ENCODE measurements at regions not wholly inside any gene's neighbourhood (a gene's known extent, or its start where the extent isn't known, plus 50 kb on each side); places are given as distances from the start of the nearest gene placed in this dataset.

DNA sequence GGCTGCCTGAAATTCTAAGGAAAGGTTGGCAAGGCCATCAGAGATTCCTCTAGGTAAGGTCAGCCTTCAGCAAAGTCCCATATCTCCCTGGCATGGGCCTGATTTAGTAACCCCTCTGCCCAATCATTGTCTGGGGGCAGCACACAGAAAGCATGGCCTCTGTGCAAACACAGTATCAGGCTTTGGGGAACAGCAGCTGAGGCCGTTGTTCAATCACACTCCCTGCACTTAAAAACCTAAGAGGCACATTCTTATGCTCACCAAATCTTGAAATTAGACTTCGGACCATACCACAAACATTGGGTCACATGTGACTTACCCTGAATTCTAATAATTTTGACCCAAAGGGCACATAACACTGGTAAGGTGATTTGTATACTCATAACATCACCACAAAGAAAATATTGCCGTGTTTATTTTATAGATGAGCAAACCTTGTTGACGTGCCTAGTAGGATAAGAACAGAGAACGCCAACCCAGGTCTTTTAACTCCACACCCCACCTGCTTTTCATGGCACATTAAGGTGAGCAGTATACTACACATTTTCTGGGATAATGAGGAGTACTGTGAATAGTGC lies 212.7 kb downstream of the HNMT start:
- DNase-seq (ENCODE audit: low spot score), result no peak

DNA sequence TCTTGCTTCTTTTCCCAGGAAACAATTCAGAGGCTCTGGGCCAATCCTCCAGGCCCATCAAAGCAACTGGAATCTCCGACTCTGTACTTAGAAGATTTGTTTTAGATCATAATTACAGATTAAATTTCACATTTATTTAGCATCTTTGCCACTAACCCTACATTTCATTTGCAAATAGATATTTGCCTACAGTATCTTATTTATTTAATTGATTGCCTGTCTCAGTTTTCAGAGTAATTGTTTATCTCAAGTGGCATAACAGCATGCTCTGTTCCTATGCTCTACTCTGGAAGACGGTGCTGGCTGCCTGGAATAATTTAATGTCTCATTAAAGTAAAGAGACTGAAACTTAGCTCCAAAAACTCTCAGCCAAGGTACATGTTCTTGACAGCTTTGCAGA lies 213.4 kb downstream of the HNMT start:
- DNase-seq (ENCODE audit: low spot score), result no peak

DNA sequence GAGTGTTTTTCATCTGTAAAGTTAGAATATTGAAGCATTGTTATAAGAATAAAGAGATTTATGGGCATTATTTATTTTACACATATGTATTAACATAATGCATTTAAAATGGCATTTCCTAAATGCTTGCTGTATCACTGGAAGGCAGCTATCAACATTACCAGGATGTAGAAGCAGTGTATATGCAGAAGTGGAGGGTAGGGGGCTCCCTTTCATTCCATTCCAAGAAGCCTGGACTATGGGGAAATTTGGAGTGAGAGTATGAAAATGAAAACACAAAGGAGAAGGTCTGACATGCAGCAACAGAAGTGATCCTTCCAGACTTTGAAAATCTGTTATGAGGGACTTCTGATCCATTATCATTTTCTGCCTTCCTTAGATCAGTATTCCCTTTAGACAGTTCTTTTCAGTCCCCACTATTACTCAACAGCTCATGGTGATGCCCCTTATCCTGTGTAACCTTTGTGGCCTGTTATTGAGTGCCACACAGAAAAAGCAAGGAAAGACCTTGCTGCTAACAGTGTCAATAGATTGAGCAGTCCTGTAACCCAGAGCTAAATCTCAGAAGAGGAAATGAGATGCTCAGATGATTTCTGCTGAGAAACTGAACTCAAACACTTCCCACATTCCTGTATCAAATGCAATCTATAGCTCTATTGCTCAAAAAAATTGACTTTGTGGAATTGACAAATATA lies 216.6 kb downstream of the HNMT start:
- DNase-seq (ENCODE audit: low spot score), result no peak

DNA sequence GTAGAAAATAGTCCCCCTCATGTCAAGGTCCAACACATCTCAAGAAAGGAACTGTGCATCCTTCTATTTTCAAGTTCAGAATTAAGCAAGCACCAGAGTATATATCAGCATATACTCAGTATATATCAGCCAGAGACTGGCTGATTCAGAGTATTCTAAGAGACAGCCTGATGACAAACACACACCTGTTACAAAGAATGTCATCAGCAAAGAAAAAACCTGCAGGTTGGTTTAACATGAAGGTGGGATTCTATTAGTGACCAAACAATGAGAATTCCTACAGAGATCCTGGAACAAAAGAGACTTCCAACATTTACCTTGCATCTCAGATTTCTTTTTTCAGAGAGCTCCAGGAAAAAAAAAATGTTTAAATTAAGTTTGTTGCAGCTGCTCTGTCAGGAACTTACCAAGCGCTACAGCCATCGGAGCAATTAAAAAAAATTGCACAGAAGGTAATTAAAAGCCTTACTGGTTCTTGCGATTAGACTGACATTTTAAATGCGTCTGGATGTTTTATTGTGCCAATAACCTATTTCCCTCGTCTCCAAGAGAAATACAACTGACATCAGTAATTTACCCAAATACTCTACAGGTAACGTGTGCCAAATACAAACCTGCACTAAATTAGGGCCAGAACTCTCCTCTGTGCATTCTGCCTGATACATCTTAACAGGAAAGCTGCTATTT lies 218.1 kb downstream of the HNMT start:
- DNase-seq (ENCODE audit: low spot score), result no peak

DNA sequence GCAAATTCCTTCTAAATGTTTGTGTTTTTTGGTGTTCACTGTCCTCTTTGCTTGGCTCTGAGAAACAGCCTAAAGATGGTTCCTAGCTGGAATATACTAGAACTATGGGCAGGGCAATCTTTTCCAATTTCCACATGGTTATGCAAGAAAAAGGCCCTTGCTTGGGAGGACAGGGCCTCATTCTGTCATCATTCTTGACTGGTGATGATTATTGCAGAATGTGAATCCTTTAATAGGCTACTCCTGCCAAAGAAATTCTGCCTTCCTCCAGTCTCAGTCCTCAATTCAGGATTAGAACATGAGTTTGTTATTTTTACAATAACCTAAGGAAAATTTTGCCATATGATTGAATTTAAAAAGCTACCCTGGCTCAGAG lies 218.7 kb downstream of the HNMT start:
- no peak for DNase-seq (ENCODE audit: low spot score)

DNA sequence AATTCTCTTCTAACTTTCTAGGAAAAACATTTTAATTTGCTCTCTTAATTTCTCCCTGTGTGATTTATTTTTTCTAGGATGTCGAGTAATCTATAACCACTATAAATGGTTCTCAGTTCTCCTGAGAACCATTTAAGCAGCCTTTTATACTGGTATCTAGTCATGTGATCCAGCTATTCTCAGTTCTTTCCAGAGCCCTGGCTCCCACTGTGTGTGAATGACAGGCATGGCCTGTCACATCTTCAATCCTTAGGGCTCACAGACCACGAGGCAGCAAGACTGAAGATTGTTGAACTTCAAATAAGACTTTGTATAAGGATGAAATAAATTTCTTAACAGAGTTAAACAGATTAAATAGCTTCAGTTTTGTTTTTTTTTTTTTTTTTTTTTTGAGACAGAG lies 219.4 kb downstream of the HNMT start:
- no peak for DNase-seq (ENCODE audit: low spot score)

DNA sequence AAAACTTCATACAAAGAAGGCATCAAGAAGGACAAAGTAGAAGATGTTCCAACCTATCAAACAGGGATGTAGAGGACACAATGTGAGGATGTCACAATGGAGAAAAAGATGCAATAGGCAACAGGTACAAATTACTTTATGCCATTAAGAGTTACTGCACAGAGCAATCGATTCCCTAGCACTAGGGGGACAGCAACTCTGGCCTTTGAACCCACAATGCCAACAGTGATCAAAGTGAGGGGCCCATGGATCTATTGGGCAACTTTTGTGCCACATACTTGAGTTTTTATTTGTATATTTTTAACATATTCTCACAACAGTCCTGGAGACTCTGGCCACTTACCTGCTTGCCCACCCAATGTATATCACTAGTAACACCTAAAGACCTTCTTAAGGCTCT lies 220.2 kb downstream of the HNMT start:
- no peak for DNase-seq (ENCODE audit: low spot score)

DNA sequence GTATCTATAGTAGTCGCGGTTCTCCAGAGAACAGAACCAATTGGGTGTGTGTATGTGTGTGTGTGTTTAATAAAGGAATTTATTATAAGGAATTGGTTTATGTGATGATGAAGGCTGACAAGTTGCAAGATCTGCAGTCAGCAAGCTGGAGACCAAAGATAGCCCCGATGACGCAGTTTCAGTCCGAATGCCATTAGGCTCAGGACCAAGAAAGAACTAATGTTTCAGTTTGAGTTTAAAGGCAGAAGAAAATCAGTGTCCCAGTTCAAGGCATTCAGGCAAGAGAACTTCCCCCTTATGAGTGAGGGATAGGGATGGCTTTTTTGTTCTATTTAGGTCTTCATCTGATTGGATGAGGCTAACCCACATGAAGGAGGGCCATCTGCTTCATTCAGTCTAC lies 221.6 kb downstream of the HNMT start:
- no peak for DNase-seq (ENCODE audit: low spot score)

DNA sequence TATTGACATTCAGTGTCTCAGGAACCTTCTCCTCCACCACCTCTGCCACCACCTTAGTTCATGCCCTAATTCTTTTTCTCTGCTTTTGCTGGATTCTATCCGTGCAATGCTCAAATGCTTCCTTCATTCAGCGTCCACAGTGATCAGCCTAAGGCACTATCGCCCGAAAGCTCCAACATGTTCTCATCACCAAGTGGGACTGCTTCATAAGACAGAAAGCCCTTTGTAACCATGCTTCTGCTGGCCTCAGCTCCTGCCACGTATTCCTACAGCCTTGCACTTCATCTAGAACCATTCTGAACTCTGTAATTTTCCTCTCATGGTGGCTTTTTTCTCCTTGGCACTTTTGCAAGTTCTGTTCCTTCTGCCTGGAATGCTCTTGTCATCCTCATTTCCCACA lies 222.9 kb downstream of the HNMT start:
- no peak for DNase-seq (ENCODE audit: low spot score)

DNA sequence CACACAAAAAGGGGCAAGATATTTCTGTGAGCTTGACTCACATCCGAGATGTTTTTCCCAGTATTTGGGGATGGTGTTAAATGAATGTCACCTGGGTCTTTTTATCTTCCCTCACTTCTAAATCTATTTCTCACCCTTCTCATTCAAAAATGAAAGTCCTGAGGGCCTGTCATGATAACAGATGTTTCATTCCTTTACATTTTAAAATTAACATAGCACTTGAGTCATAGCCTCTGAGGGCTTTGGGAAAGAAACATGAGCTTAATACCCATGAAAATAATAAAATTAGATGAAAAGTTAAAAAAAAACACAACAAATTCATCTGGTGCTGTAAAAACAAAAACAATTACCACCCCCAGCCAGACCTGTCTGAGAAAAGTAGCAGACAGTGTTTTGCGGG lies 226.7 kb downstream of the HNMT start:
- DNase-seq (ENCODE audit: low spot score), result no peak

DNA sequence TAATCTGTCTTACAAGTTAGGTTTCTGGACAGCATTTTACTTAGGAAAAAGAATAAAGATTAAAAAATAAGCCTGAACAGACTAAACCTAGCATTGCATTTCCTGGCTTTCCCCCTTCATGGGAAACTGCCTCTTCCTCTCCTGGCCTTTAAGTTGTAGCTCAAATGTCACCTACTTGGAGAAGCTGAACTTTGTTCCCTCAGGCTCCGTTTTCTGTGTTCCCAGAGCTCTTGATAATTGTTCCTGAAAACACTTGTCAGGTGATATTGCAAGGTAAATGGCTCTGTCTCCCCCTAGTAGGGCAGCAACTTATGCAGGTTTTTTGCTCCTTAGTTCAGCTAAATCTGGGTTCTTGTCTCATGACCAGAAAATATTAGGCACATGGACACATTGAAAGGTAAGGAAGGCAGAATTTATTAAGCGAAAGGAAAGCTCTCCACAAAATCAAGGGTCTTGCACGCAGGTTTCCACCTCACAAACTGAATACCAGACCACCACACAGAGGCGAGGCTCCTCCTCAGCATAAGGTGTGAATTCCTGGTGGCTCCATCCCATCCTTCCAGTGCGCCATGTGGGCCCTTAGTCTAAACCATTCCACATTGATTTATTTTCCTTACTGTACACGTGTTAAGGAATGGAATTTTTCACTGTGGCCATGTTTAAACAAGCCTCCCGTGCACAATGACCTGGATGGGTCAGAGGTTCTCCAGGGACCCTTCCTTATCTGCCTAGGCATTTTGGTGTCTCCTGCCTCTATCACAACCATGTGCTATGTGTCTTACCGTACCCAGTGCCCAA lies 229.3 kb downstream of the HNMT start:
- DNase-seq (ENCODE audit: low spot score), result no peak

DNA sequence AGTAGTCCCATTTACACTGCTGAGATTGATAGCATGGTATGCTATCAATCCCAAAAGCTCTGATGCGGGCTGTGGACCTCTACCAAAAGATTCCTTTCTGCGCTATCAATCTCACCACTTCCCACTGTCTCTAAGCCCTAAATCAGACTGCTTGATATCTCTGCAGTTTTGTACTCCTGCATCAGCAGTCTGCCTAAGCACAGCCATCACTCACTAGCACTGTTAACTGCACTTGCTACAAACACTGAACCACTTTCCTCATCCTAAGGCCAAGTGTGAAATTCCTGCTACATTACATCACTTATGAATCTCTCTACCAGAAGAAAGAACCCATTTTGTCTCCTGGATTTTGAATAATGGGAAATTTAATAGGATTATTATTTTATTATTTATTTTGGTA lies 237.0 kb downstream of the HNMT start:
- no peak for DNase-seq (ENCODE audit: low spot score)

DNA sequence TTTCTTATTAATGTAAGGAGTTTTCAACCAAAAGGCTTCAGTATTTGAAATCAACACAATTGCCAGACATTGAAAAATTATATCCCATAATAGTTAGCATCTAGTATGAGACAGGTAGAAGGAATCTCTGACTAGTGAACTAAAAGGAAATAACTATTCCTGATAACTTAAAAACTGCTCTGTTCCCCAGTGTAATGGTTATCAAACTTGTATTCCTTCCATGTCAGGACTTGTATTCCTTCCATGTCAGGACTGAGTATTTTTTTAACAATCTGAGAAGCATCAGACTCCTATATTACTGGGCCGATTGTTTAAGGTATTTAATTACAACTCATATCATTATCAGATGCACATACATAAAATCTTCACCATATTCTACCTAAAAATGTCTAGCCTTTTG lies 238.5 kb downstream of the HNMT start:
- no peak for DNase-seq (ENCODE audit: low spot score)

DNA sequence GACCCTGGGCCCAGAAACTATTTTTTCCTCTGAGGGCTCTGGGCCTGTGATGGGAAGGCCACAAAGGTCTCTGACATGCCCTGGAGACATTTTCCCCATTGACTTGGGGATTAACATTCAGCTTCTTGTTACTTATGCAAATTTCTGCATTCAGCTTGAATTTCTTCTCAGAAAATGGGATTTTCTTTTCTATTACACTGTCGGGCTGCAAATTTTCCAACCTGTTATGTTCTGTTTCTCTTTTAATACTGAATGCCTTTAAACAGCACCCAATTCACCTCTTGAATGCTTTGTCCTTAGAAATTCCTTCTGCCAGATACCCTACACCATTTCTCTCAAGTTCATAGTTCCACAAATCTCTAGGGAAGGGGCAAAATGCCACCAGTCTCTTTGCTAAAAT lies 241.0 kb downstream of the HNMT start:
- DNase-seq (ENCODE audit: low spot score), result no peak

DNA sequence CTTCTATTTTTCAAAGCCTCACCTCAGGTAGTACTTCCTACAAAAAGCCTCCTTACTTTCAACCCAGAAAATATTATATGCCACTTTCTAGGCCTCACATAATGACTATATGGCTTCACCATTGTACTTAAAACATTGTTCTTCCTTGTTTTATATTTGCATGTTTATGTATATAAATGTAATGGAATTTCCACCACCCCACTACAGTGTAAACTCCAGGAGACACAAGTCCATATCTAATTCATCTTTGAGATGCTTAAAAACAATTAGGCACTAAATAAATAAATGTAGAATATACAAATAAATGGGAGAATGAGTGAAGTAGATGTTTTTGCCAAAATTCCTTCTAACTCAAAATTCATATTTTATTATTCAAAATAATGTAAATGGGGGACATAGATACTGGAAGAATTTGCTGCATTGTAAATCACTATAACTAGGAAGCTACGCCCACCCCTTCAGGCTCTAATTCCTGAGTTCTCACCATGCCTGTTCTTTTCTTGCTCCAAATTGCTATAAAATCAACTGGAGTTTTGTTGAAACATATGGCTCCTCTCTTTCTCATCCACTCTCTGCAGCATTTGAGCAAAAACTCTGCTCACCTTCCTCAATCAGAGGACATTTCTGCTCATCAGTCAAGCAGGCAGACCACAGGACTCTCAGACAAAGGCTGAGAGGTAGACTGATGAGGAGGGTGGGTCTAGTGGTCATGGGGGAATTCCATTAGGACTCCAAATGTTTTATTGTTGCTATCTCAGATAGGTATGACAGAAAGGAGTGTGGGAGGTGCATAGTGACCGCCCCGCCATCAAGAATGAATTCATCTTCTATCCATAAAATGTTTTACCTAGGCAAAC lies 243.0 kb downstream of the HNMT start:
- DNase-seq (ENCODE audit: low spot score), result no peak

DNA sequence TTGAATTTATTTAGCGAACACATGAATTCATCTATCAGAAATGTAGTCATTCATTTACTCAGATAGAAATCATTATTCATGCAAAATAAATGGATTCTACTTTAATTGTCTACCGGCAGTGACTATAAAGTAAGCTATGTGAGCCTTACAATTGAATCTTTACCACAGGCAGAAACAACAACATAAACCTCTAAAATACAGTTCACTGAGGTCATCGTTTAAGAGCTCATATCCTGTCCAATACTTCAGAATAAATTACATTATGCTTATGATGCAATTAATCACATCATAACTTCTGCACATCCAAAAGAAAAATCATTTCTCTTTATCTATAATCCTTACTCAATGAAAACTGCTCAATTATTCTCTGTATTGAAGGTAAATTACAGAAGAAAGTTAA lies 244.7 kb downstream of the HNMT start:
- no peak for DNase-seq (ENCODE audit: low spot score)

DNA sequence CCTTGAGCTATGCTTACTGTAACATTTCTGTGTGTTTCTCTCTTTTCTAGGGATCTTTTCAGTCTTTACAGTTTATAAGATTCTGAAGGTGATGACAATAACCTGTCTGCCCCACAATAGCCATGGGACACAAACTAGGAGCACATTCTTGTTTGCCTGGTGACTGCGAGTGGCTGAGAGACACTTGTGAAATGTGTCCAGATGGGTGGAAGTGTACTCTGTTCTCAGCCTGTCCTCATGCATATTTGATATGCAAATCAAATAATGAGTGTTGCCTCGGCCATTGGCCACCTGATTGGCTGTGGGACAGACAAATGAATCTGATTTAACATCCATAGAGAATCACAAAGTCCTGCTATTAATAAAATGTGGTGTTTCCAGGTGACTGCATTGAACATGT lies 246.2 kb downstream of the HNMT start:
- DNase-seq (ENCODE audit: low spot score), result no peak

DNA sequence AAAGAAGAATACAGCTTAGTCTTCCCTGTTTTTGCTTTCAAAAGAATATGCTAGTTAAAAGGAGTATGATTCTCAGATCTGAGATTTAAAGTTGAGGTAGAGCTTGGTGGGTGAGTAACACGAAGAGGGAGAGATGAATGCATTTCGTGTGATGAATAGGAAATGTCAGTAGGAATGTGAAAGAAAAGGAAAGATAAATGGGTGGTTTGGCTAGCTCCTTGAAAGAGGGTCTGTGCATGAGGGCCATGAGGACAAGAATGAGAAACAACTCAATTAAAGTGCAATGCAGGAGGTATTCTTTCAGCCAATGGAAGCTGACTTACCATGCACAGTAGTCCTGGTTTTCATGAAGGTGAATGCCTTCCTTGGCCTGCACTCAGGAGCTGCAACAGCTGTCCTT lies 248.2 kb downstream of the HNMT start:
- no peak for DNase-seq (ENCODE audit: low spot score)

DNA sequence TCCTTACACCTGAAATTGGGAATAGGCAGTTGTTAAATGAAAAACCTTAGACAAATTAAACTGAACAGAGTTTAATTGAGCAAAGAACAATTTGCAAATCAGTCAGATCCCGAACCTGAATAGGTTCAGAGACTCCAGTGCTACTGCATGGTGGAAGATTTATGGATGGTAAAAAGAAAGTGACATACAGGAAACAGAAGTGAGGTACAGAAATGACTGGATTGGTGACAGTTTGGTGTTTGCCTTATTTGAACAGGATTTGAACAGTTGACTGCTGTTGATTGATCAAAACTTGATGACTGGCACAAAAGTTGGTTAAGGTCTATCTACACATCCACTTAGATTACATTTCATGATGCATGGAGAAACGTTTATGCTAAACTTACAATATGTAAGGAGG lies 248.8 kb downstream of the HNMT start:
- no peak for DNase-seq (ENCODE audit: low spot score)

DNA sequence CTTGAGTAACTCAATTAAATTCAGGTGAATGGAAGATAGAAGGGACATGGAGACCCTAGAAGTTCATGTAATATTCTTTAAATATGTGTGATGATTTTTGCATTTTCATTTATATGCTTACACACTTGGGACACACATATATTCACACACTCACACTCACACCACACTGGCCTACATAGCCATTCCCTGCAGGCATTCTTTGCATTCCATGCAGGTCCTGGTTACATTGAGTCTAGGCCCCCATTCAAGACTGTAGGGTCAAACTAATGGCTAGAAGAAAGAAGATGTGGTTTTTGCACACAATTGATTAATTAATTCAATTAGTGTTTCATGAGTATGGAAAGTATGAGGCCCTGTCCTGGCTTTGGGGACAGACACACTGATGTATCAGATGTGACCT lies 249.4 kb downstream of the HNMT start:
- DNase-seq (ENCODE audit: low spot score), result no peak

DNA sequence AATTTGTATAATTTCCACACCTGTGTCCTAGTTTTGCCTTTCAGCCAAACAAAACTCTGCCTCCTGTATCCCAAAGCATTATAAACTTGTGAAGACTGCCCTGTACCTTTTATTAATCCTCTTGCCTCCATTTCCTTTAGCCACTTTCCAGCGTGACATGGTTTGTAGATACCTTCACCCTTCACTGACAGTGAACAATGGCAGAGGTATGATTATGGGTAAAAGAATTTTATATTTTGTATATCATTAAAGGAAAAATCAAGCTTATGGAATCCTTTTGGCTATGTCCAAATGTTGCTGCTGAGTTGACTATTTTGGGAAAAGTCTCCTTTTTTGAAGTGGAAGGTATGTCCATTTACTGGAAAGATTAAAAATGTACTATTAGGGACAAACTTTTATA lies 251.7 kb downstream of the HNMT start:
- DNase-seq (ENCODE audit: low spot score), result no peak

DNA sequence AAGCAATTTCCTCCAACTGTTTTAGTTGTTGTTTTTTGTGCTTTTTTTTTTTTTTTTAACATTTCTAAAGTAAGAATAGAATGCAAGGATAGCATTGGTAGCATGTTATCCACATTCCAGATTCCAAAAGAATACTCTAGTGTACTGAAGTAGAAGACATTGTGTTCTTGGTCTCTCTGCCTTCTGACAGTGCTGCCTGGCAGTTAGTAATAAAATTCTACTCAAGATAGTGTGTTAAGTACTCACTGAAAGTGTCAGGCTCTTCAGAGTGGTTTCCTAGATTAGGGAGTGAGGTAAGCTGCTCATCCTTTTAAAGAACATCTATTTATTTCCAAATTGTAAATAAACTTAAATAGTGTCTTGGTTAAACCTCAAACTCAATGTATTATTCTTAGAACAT lies 253.7 kb downstream of the HNMT start:
- DNase-seq (ENCODE audit: low spot score), result no peak
